NT2/D1 (cell line): ENCODE measurements at regions not wholly inside any gene's neighbourhood (a gene's known extent, or its start where the extent isn't known, plus 50 kb on each side); places are given as distances from the start of the nearest gene placed in this dataset.

ENCODE experiments used
- DNase-seq: peaks from one replicate; pipeline ENCODE4 v3.0.0-alpha.2; 2011; ENCODE audit warnings: low read depth, low spot score
- H3K27me3 ChIP-seq: 2 replicates; pipeline ENCODE4 v1.6.0; 2011; ENCODE audit warnings: mild to moderate bottlenecking; ENCODE audit not compliant: insufficient read length, insufficient read depth
- H3K36me3 ChIP-seq: 2 replicates; pipeline ENCODE4 v1.6.1; 2011; ENCODE audit warnings: mild to moderate bottlenecking, low read length, mixed read lengths; ENCODE audit not compliant: insufficient read depth, insufficient read length
- H3K4me1 ChIP-seq: 2 replicates; pipeline ENCODE4 v1.5.1; 2011; ENCODE audit not compliant: insufficient read depth, insufficient read length
- H3K4me3 ChIP-seq: 2 replicates; pipeline ENCODE4 v1.5.1; 2011; ENCODE audit warnings: low read depth; ENCODE audit not compliant: insufficient read length
- H3K9ac ChIP-seq: 2 replicates; pipeline ENCODE4 v1.6.0; 2011; ENCODE audit warnings: low read depth; ENCODE audit not compliant: insufficient read length
- H3K9me3 ChIP-seq: 2 replicates; pipeline ENCODE4 v1.5.1; 2011; ENCODE audit warnings: mild to moderate bottlenecking, low read length; ENCODE audit not compliant: insufficient read depth
- SUZ12 ChIP-seq: IDR thresholded peaks from 2 replicates; pipeline ENCODE4 v1.6.1; 2011; ENCODE audit not compliant: insufficient read length, insufficient read depth; ENCODE audit errors: extremely low read depth
- YY1 ChIP-seq: IDR thresholded peaks from 2 replicates; pipeline ENCODE4 v1.6.1; 2011; ENCODE audit not compliant: insufficient read length, insufficient read depth
- ZNF274 ChIP-seq: IDR thresholded peaks from 2 replicates; pipeline ENCODE4 v1.6.1; 2011; ENCODE audit warnings: mild to moderate bottlenecking, low read depth, low read length

GRCh38 chr12:125387206-125387605 is 322.0 kb downstream of the AACS start:
- no peaks in the 10 kb centered on the region for H3K27me3 ChIP-seq
- no peak overlapping the region for H3K9ac ChIP-seq
- DNase-seq: no peak
- H3K4me3 ChIP-seq: no peak overlapping the region
- no peaks in the 10 kb centered on the region for H3K9me3 ChIP-seq
- no peaks in the 10 kb centered on the region for H3K36me3 ChIP-seq
- no peak for TF ChIP-seq YY1
- no peak for TF ChIP-seq SUZ12
- no peak for TF ChIP-seq ZNF274
- peaks cover 3% of the 10 kb centered on the region for H3K4me1 ChIP-seq

- DNase-seq: no peak
- TF ChIP-seq ZNF274: no peak
- TF ChIP-seq YY1: no peak
- no peak for TF ChIP-seq SUZ12
- Histone ChIP-seq H3K36me3 (no peaks in the 10 kb centered on the region), H3K4me3 (no peak overlapping the region), H3K4me1 (peaks cover 3% of the 10 kb centered on the region), H3K27me3 (no peaks in the 10 kb centered on the region), H3K9ac (no peak overlapping the region), H3K9me3 (no peaks in the 10 kb centered on the region)
These were observed 323.9 kb downstream of the AACS start for GRCh38 chr12:125389061-125389697.

- H3K4me3 ChIP-seq: no peak overlapping the region
- H3K9me3 ChIP-seq: peaks cover 5% of the 10 kb centered on the region; the same call in 1 of the 2 replicates
- no peaks in the 10 kb centered on the region for H3K27me3 ChIP-seq
- DNase-seq: no peak
- H3K36me3 ChIP-seq: no peaks in the 10 kb centered on the region
- TF ChIP-seq SUZ12 (no peak), YY1 (no peak), ZNF274 (no peak)
- H3K9ac ChIP-seq: no peak overlapping the region
- H3K4me1 ChIP-seq: peaks cover 3% of the 10 kb centered on the region
These were observed 328.3 kb downstream of the AACS start for GRCh38 chr12:125393569-125393968.

- no peak overlapping the region for H3K9ac ChIP-seq
- H3K36me3 ChIP-seq: no peaks in the 10 kb centered on the region
- no peak for DNase-seq
- peaks cover 3% of the 10 kb centered on the region for H3K4me1 ChIP-seq
- H3K27me3 ChIP-seq: no peaks in the 10 kb centered on the region
- H3K4me3 ChIP-seq: no peak overlapping the region
- no peak for TF ChIP-seq YY1
- no peak for TF ChIP-seq SUZ12
- TF ChIP-seq ZNF274: no peak
- peaks cover 10% of the 10 kb centered on the region; the same call in 1 of the 2 replicates for H3K9me3 ChIP-seq
These were observed 330.5 kb downstream of the AACS start for GRCh38 chr12:125395583-125396215.

GRCh38 chr12:125399489-125399888 is 334.3 kb downstream of the AACS start:
- Histone ChIP-seq H3K4me3 (no peak overlapping the region), H3K9me3 (peaks cover 16% of the 10 kb centered on the region), H3K4me1 (peaks cover 2% of the 10 kb centered on the region), H3K27me3 (no peaks in the 10 kb centered on the region), H3K9ac (no peak overlapping the region), H3K36me3 (no peaks in the 10 kb centered on the region)
- no peak for DNase-seq
- no peak for TF ChIP-seq YY1
- TF ChIP-seq SUZ12: no peak
- no peak for TF ChIP-seq ZNF274

- DNase-seq: peak; percentile 87
- Histone ChIP-seq H3K9me3 (peaks cover 16% of the 10 kb centered on the region), H3K9ac (no peak overlapping the region), H3K27me3 (no peaks in the 10 kb centered on the region), H3K36me3 (no peaks in the 10 kb centered on the region), H3K4me3 (no peak overlapping the region), H3K4me1 (peaks cover 2% of the 10 kb centered on the region)
- TF ChIP-seq YY1: no peak
- TF ChIP-seq SUZ12: no peak
- TF ChIP-seq ZNF274: peak; percentile 72
These were observed 337.9 kb downstream of the AACS start for GRCh38 chr12:125402874-125403789.
